GM19468 (cell line): ENCODE measurements at regions not wholly inside any gene's neighbourhood (a gene's known extent, or its start where the extent isn't known, plus 50 kb on each side); places are given as distances from the start of the nearest gene placed in this dataset.
"Not testable (repeated sequence)": the region's sequence is repeated elsewhere in the genome, so short reads cannot be mapped to it uniquely, and the experiment has no call there.

Experiments used
- ATAC-seq: cut with Tn5 transposase; IDR thresholded peaks from one replicate; pipeline ENCODE4 v1.9.1; 2021; ENCODE audit warnings: mild to moderate bottlenecking, moderate library complexity, moderate number of reproducible peaks; ENCODE audit not compliant: unreplicated experiment; ENCODE audit errors: extremely low read depth

DNA sequence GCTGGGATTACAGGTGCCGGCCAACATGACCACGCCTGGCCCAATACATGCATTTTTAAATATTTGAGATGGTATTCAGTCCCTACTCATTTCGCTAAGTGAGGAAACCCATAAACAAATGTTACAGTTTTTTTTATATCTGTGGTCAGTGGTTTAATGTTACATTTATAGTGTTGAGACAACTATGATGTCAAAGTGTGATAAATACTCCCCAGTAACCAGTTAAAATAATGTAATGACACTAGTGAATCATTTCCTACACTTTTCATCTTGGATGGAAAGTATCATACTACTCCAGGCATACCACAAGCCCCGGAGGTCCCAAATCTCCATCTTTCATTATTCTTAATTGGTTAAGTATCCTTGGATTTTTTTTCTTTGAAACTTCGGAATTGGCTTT is 87.5 kb upstream of the KIF26B start:
- no peak for ATAC-seq

DNA sequence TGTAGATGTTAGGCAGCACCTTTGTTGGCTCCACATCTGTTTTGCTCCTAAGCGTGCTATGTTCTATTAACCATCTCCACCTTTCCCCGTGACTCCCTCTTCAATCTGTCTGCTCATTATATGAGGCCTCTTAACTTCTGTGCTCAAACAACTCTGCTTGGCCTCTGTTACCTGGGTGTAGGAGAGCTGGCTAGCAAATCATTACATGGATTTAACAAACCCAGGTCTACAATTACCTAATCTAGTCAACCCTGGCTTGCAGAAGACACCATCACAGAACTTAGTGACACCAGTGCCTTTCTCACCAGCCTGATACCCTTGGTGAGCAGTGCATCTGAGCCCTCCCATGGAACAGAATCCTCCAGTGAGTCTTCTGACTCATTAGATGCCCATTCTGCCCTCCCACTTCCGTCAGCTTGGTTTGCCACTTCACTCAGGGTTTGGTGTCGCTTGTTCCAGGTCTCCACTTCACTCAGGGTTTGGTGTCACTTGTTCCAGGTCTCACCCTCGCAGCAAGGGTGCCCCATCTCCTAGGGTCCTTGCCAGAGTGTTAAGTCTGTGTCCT is 92.0 kb upstream of the KIF26B start:
- ATAC-seq, result no peak

DNA sequence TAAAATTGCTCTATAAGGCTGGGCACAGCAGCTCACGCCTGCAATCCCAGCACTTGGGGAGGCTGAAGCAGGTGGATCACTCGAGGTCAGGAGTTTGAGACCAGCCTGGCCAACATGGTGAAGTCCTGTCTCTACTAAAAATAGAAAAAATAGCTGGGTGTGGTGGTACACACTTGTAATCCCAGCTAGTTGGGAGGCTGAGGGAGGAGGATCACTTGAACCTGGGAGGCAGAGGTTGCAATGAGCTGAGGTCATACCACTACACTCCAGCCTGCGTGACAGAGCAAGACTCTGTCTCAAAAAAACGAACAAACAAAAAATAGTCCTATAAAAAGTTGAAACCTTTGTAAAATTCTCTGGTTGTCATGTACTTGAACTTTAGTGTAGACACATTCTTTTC is 93.0 kb upstream of the KIF26B start:
- not testable (repeated sequence) for ATAC-seq

DNA sequence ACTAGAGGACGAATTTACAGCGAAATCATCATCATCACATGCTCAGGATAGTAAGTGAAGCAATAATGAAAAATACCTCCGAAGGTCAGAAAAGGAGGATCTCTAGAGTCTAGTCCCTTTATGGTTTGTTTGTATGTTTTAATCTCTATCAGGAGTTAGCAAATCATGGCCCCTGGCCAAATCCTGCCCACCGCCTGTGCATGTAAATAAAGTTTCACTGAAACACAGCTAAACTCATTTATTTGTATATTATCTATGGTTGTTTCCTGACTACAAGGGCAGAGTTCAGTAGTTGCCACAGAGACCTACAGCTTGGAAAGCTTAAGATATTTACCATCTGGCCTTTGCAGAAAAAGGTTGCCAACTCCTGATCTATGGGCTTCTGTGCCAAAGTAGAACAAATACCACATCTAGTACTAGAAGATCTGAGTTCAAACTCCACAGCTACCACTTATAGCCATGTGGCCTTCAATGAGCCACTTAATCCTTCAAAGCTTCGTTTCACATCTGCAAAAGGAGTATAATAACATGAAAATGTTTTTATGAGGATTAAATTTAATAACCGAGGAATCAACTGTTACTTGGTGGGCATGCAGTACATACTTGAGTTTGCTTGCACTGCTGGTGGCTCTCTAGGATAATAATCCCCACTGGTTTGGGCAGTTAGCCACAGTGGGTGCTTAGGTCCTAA is 94.0 kb upstream of the KIF26B start:
- no peak for ATAC-seq

DNA sequence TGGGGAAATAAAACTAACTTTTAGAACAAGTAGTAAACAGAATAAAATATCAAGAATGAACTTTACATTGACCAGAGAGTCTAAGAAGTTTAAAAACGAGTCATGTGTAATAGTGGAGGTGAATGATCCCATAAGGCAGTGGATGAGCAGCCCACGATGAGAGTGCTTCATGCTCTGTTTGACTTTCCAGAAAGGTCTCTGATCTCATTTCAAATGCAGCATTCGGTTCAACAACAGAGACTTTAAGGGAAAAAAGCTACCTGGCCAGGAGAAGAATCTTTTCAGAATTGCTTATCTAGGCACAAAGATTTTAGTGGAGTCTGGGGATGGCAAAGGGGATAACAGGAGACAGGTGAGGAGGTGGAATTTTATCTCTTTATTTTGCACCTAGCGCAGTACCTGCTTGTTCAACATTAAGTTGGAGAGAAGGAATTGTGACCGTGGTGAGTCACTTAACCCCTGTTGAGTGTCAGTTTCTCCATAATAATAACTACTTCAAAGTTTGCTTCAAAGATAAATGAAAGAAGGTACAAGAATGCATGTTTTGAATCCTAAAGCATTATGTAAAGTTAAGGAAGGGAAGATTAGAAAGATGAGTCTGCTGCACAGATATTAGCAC is 94.9 kb upstream of the KIF26B start:
- no peak for ATAC-seq

DNA sequence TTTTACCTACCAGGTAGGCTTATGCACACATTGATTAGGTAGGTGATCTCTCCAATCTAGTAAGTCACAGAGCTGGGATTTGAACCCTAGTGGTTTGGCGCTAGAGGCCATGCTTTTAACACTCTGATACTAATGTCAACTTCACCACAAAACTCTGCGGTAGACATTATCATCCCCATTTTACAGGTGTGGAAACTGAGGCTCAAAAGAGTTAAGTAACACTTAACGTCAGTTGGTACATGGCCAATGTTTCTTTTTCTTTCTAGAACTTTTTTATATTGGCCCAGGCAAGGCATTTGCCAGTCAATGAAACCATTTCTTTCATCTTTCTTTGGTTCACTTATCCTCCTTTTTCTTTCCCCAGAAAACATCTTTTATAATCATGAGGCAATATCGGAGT is 95.9 kb upstream of the KIF26B start:
- ATAC-seq, result no peak

DNA sequence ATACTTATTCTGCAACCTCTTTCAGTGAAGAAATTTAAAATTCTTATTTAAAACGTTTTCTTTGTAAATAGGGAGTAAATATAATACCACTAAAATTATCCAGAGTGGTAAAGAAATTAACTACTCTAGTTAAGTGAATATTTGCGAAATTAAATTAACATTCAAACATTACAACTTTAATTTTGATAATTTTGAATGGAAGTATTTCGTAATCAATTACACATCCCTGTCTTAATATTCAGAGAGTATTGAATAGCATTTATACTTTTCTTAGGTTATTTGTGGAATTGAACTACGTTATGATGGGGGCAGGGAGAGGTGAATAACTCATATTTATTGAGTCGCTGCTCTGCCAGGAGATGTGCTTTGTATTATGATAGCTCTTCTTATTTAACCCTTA is 96.3 kb upstream of the KIF26B start:
- no peak for ATAC-seq

DNA sequence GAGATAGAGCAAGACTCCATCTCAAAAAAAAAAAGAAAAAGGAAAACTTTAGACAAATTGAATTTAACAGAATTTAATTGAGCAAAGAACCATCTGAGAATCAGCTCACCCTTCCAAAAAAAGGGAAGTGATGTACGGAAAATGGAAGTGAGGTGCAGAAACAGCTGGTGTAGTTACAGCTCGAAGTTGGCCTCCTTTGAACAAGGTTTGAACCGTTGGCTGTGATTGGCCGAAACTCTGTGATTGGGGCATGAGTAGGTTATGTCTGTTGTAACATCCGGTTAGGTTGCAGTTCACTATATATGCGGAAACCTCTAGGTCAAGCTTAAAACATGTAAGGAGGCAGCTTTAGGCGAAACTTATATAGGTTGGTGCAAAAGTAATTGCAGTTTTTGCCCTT is 97.9 kb upstream of the KIF26B start:
- no peak for ATAC-seq

DNA sequence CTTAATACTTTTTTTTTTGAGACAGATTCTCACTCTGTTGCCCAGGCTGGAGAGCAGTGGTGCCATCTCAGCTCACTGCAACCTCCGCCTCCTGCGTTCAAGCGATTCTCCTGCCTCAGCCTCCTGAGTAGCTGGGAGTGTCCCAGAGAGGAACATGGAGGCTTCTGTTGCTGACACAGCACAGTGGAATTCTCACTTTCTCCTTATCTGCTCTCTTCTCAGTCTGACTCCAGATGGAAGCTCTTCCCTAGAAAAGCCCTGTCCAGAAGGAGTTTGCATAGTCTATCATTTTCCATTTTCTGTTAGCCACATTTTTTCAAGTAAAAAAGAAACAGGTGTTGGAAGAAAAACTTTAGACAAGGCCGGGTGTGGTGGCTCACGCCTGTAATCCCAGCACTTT is 98.5 kb upstream of the KIF26B start:
- ATAC-seq, result not testable (repeated sequence)

DNA sequence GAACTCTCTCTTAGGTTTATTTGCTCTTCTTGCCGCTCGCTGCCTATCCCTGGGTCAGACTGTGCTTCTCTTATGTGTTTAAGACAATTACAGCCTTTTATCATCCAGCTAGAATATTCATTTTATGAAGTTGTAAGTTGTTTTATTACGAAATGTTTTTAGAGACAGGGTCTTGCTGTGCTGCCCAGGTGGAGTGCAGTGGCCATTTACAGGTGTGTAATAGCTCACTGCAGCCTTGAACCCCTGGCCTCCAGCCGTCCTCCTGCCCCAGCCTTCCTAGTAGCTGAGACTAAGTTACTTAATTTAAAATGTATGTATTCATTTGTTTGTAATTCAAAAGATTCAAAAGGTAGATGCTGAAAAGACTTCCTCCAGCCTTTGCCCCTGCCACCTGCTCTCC is 99.0 kb upstream of the KIF26B start:
- ATAC-seq, result no peak

DNA sequence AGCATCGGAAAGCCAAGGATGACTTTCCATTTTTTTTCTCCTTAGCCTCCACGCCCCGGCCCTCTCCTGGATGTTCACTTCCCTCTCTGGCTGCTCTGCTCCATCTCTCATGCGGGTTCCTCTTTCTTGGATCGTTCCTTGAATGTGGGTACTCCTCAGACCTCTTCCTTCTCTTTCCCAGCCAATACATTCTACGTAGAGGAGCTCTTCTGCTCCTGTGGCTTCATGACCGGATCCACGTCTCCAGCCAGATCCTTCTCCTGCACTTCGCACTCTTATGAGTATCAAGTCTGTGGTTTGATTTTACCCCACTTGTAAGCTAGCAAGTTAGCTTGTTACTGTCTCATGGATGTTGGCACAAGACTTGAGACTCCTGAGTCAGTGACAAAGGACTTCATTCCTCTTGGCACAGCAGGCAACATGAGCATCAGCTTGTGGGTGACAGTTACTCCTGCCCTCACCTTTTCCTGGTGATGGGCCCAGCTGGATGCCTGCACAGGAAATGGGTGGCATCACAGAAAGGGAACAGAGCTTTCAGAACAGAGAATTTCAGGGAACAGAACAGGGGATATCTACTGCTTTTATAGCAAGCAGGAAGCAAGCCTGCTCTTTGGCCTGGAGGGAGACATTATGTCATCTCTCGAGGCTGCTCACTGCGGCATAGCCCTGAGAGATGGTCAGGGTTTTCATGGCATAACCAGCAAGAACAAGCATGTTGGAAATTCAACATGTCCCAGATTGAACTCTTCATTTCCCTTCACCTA is 100.1 kb upstream of the KIF26B start:
- ATAC-seq, result no peak

DNA sequence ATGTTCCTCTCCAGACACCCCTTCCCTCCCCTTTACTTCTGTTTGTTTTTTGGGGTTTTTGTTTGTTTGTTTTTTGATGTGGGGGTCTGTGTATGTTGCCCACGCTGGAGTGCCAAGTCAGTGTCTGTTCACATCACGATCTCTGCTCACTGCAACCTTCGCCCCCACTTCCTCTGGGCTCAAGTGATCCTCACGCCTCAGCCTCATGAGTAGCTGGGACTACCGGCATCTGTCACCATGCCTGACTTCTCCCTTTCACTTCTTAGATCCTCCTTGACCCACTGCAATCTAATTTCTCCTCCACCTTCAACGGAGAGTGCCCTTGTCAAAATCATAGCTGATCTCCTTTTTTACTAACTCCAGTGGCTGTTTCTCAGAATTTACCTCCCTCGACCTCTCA is 100.7 kb upstream of the KIF26B start:
- ATAC-seq, result no peak

DNA sequence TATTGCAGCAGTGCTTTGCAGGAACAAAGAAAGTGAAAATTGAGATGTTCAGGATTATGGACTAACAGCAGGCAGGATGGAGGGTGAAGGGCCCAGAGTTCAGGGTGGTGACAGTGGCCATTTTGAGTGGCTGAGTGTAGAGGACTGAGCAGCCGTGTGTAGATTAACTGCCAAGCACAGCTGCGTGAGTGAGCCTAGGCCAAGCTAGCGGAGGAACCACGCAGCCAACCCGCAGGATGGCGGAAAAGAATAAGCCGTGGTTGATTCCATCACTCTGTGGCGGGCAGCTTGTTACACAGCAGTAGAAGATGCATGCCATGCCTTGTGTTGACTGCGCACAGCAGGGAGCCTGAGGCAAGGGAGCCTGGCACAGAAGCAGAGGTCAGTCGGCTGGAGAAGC is 102.5 kb upstream of the KIF26B start:
- no peak for ATAC-seq

DNA sequence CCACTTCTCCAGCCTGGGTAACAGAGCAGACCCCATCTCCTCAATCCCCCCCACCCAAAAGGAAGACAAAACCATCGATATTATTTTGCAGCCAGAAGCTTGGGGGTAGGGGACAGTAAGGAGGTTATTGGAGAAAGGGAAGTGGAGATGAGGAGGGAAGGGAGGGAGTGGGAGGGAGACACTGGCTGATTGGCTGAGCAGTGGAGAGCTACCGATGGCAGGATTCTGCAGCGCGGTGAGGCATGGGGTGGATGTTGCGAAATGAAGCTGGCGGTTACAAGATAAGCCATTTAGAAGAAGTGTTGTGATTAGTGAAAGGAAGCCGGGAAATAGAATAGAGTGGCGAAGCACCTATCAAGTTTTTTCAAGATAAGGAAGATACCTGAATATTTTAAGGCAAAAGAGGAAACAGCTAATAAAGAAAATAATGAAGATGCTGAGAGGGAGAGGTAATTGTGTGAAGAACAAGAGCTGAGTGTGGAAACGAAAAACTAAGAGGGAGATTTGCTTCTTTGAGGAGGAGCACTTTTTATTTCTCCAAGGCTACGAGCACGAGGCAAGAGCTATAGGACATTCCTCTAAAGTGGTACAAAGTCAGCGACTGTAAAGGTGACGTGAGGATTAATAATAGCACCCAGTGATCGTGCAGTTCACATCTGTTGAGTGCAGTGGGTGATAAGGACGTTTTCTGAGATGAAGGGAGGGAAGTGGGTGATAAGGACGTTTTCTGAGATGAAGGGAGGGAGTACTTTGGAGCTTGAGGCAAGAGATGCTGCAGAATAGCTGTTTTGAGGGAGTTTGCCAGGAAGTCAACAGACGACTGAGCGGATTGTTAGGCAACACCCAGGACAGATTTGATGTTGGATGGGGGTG is 103.2 kb upstream of the KIF26B start:
- ATAC-seq, result no peak

DNA sequence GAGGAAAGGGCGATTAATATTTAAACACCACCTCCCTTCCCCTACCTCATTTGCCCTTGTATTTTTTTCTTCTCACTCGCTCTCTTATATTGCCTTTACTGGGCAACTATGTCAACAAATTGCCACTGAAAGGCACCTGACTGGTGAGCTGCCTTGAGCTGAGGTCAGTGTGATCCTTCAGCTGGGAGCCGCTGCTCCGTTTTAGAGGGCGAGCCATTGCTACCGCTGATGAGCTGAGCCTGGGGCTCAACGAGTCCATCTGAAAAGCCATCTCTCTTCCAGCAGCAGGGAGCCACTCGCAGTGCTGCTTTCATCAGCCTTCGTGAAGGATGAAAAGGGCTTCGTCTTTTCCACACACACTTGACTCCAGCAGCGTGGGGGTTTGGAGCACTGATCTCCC is 108.0 kb upstream of the KIF26B start:
- ATAC-seq, result no peak

DNA sequence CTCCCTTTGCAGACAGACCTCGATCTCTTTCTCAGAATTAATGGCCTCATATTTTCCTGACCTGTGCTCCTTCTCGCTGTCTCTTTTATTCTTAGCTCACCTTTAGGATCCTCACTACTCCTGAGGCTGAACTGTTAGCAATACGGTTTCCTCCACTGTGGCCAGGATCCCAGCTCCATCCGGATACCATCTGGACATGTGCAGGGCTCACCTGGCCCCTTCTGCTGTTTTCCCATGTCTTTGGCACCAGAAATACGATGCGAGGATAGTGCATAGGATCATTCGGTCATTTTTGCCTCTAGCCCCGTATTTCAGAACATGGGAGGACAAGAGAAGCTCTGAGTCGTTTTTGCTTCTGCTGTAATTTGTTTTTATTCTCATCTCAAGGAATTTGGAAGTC is 108.5 kb upstream of the KIF26B start:
- no peak for ATAC-seq

DNA sequence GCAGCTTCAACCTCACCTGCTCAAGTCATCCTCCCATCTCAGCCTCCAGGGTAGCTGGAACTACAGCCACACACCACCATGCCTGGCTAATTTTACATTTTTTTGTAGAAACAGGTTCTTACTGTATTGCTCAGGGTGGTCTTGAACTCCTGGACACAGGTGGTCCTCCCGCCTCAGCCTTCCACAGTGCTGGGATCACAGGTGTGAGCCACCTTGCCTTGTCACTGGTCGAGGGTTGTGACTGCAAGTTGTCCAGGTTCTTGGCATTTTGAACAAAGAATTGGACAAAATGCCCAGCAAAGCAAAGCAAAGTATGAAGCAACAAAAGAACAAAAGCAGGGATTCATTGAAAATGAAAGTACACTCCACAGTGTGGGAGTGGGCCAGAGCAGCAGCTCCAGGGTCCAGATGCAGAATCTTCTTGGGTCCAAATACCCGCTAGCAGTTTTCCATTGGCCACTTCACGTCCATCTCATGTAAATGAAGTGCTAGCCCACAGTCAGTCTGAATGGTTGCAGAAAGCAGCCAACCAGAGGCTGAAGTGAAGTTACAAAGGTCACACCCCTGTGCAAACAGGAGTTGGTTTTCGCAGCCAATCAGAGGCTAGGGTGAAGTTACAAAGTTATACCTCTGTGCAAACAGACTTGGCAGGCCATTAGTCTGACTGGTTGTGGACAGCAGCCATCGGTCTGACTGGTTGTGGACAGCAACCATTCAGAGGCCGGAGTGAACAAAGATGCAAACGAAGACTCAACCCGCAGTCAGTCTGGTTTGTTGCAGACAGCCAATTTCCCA is 109.5 kb upstream of the KIF26B start:
- no peak for ATAC-seq

DNA sequence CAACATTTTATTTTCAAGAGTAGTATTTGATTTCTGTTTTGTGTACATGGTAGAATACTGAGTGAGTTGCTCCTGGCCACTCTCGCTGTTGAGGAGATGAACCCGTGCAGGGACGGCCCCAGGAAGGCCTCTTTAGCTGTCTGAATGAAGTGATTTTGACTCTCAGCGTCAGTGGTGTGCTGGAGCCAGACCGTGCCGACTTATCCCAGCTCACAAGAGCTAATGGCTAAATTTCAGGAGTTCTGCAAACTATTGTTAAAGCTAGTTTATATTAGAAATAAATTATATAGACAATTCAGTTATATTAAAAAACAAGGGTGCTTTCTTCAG is 111.2 kb upstream of the KIF26B start:
- ATAC-seq, result no peak

DNA sequence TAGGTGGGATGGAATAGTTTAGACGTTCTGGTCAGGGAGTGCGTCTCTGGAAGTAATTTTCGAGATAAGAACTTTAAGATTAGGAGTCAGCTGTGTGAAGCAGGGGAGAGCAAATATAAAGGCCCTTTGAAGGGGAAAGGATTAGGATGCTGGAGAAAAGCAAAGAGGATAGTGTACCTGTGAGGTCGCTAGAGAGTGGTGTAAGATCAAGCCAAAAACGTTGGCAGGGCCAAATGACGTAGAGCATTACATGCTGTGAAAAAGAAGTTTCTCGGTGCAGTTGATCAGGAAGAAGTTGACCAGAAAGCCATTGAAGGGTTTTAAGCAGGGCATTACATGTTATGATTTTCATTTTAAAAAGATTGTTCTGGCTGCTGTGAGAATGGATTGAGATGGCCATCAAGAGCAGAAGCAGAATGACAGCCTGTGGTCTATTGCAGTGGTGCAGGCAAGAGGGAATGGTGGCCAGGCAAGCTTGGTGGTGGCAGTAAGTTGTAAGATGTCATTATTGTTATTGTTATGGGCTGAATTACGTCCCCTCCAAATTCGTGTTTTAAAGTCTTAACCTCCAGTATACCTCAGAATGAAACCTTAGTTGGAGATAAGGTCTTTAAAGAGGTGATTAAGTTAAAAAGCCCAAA is 113.6 kb upstream of the KIF26B start:
- ATAC-seq, result no peak
